Liver (tissue), 3 donors: ENCODE measurements at regions not wholly inside any gene's neighbourhood (a gene's known extent, or its start where the extent isn't known, plus 50 kb on each side); places are given as distances from the start of the nearest gene placed in this dataset.

ENCODE experiments used
- ATF3 ChIP-seq: IDR thresholded peaks from 2 replicates; pipeline ENCODE4 v1.6.1; 2016; ENCODE audit warnings: antibody characterized with exemption
- CTCF ChIP-seq: fragments of 150-350 bp; IDR thresholded peaks from 2 replicates; pipeline ENCODE4 v1.5.1; 2017; ENCODE audit warnings: improper control_type of control experiment, low read depth, low read length; ENCODE audit not compliant: missing input control
- FOXA1 ChIP-seq: IDR thresholded peaks from 2 replicates; pipeline ENCODE4 v1.6.1; 2016; ENCODE audit warnings: antibody characterized with exemption
- HNF4A ChIP-seq, 2 donors: conservative IDR thresholded peaks; 2 replicates each; pipeline ENCODE4 v1.6.1; 2016; ENCODE audit warnings: antibody characterized with exemption in 2 of 2, mild to moderate bottlenecking in 2 of 2
- RAD21 ChIP-seq, 2 donors: IDR thresholded peaks; 2 replicates each; pipeline ENCODE4 v1.6.1; 2016; ENCODE audit warnings: antibody characterized with exemption in 2 of 2, mild to moderate bottlenecking in 2 of 2
- REST ChIP-seq: IDR thresholded peaks from 2 replicates; pipeline ENCODE4 v1.6.1; 2016; ENCODE audit warnings: antibody characterized with exemption, mild to moderate bottlenecking
- SP1 ChIP-seq: IDR thresholded peaks from 2 replicates; pipeline ENCODE4 v1.6.1; 2018; ENCODE audit warnings: antibody characterized with exemption, mild to moderate bottlenecking
- YY1 ChIP-seq: IDR thresholded peaks from 2 replicates; pipeline ENCODE4 v1.6.1; 2016; ENCODE audit warnings: antibody characterized with exemption, mild to moderate bottlenecking
- ZBTB33 ChIP-seq: IDR thresholded peaks from 2 replicates; pipeline ENCODE4 v1.6.1; 2016; ENCODE audit warnings: antibody characterized with exemption
- donor health status: healthy.
- donor health status: healthy.

- TF ChIP-seq HNF4A (conservative IDR thresholded peaks at IDR 0.05) (no peak), CTCF (no peak), SP1 (no peak), REST (no peak), ZBTB33 (no peak), YY1 (no peak), FOXA1 (no peak), ATF3 (no peak), RAD21 (IDR thresholded peaks at IDR 0.05) (no peak)
Observed at GRCh38 chr1:56145581-56145980, 433.8 kb downstream of the PLPP3 start.
